Liver (tissue), 1 donor: ENCODE measurements at regions not wholly inside any gene's neighbourhood (a gene's known extent, or its start where the extent isn't known, plus 50 kb on each side); places are given as distances from the start of the nearest gene placed in this dataset.

Source experiments
- ATF3 ChIP-seq: IDR thresholded peaks from 2 replicates; pipeline ENCODE4 v1.6.1; 2016; ENCODE audit warnings: antibody characterized with exemption
- NR2F2 ChIP-seq: IDR thresholded peaks from 2 replicates; pipeline ENCODE4 v1.6.1; 2016; ENCODE audit warnings: antibody characterized with exemption
- TAF1 ChIP-seq: conservative IDR thresholded peaks from 2 replicates; pipeline ENCODE4 v1.6.1; 2016; ENCODE audit warnings: antibody characterized with exemption, mild to moderate bottlenecking
- donor health status: healthy.

- TF ChIP-seq TAF1: no peak
- TF ChIP-seq NR2F2: no peak
- TF ChIP-seq ATF3: no peak
Observed at GRCh38 chr3:30154853-30155252, 451.5 kb upstream of the TGFBR2 start.
